ENCODE measurements at regions not wholly inside any gene's neighbourhood (a gene's known extent, or its start where the extent isn't known, plus 50 kb on each side); places are given as distances from the start of the nearest gene placed in this dataset.

DNA sequence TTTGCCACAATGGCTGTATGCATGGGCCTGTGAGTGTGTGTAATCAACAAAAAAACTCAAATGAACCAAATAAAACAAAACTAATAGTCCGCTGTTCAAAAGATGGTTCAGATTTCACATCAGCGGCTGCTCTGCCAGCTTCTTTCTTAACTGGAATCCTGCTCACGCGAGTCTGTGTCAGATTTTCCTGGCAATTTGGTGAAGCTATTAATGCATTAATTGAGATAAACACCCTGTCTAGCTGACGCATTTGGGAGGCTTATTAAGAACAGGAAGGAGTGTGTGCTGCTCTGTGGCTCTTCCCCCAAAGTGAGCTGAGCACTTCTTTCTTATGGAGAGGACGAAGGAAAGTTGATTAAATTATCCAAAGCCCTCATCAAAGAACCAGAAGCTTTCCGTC, 336.6 kb upstream of the MKI67 start:
- no peaks in the 10 kb centered on the region for H4K20me1 ChIP-seq
- H3K27me3 ChIP-seq, result peaks cover 15% of the 10 kb centered on the region

DNA sequence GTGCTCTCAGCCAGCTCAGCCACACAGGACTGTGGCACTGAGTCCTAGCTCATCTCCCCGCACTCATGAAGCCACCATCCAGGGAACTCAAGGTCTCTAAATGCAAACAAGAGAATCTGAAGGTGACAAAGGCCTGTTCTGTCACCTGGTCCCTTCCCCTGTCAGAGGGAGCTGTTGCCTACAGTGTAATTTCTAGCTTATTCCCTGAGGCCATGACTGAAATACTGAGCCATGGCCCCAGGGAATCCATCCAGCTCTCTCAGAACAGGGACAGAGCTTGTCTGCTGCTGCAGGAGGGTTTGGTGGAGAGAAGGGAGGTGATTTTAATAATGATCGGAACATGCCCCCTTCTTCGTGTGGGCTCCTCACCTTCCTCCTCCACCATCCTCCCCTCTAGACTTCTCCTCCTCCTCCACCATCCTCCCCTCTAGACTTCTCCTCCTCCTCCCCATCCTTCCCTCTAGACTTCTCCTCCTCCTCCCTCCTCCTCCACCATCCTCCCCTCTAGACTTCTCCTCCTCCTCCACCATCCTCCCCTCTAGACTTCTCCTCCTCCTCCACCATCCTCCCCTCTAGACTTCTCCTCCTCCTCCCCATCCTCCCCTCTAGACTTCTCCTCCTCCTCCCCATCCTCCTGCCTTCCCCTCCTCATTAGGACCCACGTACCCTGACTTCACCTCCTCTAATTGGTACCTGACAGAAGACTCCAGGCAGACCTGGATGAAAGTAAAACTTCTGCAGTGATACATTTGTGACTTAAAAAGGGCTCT, 338.0 kb upstream of the MKI67 start:
- Histone ChIP-seq H4K20me1 (no peaks in the 10 kb centered on the region), H3K27me3 (peaks cover 15% of the 10 kb centered on the region), H3K9ac (no peak overlapping the region), H3K4me2 (no peak overlapping the region), H3K27ac (no peak overlapping the region), H3K9me3 (peaks cover 4% of the 10 kb centered on the region), H3K4me1 (no peaks in the 10 kb centered on the region), H3K36me3 (no peaks in the 10 kb centered on the region), H3K4me3 (no peak overlapping the region)
- no peak for TF ChIP-seq Cebpa-rat (IDR thresholded peaks at IDR 0.05)

More for the DNA sequence above, 336.6 kb upstream of the MKI67 start:
- H3K27ac ChIP-seq, result no peak overlapping the region
- H3K4me1 ChIP-seq, result no peaks in the 10 kb centered on the region
- no peak overlapping the region for H3K4me3 ChIP-seq
- H3K4me2 ChIP-seq, result no peak overlapping the region
- peaks cover 4% of the 10 kb centered on the region for H3K9me3 ChIP-seq
- TF ChIP-seq Cebpa-rat (IDR thresholded peaks at IDR 0.05), result no peak
- H3K9ac ChIP-seq, result no peak overlapping the region
- H3K36me3 ChIP-seq, result no peaks in the 10 kb centered on the region

DNA sequence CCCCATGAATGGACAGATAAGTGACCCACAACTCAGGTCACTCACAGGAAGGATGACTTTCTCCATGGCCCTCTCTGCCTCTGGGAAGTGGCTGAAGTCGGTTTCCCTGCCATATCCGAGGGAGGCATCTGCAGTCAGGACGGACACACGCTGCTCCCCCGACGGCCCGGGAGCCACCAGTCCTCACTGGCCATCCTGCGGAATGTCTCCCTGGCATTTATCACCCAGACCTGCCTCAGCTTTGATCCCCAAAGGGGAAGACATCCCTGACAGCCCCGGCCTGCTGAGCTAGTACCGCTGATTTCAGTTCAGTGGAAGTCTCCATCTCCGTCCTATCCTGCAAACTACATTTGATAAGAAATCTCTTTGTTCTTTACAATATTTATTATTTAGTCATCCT, 339.5 kb upstream of the MKI67 start:
- no peak for TF ChIP-seq Cebpa-rat (IDR thresholded peaks at IDR 0.05)
- H3K27ac ChIP-seq, result no peak overlapping the region
- H3K36me3 ChIP-seq, result no peaks in the 10 kb centered on the region
- no peaks in the 10 kb centered on the region for H3K4me1 ChIP-seq
- H4K20me1 ChIP-seq, result no peaks in the 10 kb centered on the region
- H3K9me3 ChIP-seq, result peaks cover 11% of the 10 kb centered on the region
- no peak overlapping the region for H3K4me3 ChIP-seq
- H3K4me2 ChIP-seq, result no peak overlapping the region
- H3K9ac ChIP-seq, result no peak overlapping the region
- peaks cover 15% of the 10 kb centered on the region for H3K27me3 ChIP-seq

DNA sequence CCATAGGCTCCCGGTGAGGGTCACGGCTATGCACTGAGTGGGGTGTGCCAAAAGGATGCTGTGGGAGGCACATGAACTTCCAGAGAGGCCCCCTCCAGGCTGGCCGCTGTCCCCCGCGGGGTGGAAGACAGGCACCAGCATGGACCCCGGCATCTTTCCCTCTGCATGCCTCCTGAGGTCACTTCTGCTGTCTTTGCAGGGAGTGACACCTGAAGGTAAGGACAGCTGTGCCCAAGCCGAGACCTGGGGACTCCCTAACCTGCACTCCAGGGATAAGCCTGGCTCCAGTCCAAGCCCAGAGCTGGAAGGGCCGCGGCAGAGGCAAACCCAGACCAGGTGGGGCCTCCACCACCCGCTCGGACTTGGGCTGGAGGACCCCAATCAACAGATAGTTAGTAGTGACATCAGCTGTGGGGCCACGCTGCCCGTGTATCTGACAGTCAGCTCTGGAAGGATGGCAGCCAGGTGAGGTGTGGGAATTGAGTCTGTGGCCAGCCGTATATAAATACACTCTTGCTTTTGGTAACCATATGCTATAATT, 340.7 kb upstream of the MKI67 start:
- TF ChIP-seq Cebpa-rat (IDR thresholded peaks at IDR 0.05), result no peak
- Histone ChIP-seq H3K27me3 (peaks cover 15% of the 10 kb centered on the region), H3K9ac (no peak overlapping the region), H3K9me3 (peaks cover 11% of the 10 kb centered on the region), H3K4me1 (no peaks in the 10 kb centered on the region), H3K4me3 (no peak overlapping the region), H3K27ac (no peak overlapping the region), H3K4me2 (no peak overlapping the region), H3K36me3 (no peaks in the 10 kb centered on the region), H4K20me1 (no peaks in the 10 kb centered on the region)

DNA sequence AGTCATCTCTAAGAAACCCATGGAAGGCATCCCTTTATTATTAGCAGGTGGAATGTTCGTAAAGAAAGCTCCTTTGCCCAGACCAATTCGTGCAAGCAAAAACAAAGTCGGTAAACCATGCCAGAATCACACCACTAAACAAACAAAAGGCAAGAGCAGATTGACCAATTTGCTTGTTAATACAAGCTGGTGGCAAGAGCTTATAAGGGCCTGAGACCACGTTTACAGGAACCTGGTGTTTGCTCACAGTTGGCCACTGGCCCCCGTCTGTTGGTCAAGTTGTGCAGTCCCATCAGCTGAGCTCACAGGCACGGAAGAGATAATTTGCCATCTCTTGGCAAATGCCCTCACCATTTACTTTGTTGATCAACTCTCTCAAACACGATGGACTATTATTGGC, 342.2 kb upstream of the MKI67 start:
- no peak overlapping the region for H3K27ac ChIP-seq
- H3K4me2 ChIP-seq, result no peak overlapping the region
- H3K27me3 ChIP-seq, result peaks cover 15% of the 10 kb centered on the region
- H4K20me1 ChIP-seq, result no peaks in the 10 kb centered on the region
- H3K4me1 ChIP-seq, result no peaks in the 10 kb centered on the region
- H3K9me3 ChIP-seq, result peaks cover 11% of the 10 kb centered on the region
- TF ChIP-seq Cebpa-rat (IDR thresholded peaks at IDR 0.05), result no peak
- no peak overlapping the region for H3K9ac ChIP-seq
- H3K36me3 ChIP-seq, result no peaks in the 10 kb centered on the region
- H3K4me3 ChIP-seq, result no peak overlapping the region

DNA sequence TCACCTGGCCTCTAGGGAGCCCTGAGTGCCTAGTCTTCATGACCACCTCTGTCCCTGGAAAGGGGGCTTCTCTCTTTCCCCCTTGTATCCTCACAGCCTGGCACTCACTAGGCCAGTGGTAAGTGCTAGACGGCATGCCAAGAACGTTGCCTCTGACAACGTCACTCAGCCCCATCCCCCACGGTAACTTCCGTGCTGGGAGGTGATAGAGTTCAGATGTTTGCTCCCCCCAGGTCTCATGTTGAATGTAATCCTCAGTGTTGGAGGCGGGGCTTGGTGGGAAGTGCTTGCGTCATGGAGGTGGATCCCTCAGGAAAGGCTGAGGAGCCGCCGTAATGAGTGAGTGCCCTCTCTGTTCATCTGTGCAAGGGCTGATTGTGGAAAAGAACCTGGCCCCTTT, 343.3 kb upstream of the MKI67 start:
- Histone ChIP-seq H3K27me3 (peaks cover 5% of the 10 kb centered on the region), H3K4me1 (no peaks in the 10 kb centered on the region), H3K36me3 (no peaks in the 10 kb centered on the region), H3K27ac (no peak overlapping the region), H3K4me2 (no peak overlapping the region), H3K9me3 (peaks cover 8% of the 10 kb centered on the region), H3K9ac (no peak overlapping the region), H3K4me3 (no peak overlapping the region), H4K20me1 (no peaks in the 10 kb centered on the region)
- TF ChIP-seq Cebpa-rat (IDR thresholded peaks at IDR 0.05), result no peak

DNA sequence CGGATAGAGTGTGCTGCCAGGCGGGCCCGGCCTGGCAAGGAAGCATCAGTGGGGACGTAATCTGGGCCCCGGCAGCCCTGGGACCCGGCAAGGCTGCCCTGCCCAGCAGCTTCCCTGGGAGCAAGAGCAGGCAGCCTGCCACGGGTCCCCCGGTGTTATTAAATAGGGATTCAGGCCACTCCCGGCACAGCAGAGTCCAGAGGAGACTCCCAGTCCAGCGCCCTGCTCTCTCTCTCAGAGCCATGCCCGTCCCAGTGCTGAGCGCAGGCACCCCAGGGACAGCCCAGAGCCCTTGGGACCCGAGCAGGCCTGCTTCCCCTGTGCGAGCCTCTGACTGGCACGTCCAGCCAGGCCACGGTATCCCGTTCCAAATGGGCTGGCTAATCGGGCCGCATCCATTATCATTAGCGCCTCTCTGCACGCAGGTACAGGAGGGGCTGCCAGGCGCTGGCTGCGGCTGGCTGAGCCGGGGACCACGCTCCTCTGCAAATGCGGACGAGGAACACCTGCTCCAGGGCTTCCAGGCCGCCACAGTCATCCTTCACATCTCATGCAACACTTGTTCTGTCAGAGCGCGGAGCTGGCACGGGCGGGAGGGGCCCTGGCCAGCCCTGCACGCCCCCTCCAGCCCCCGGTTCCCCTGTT, 344.2 kb upstream of the MKI67 start:
- Histone ChIP-seq H3K27me3 (no peaks in the 10 kb centered on the region), H3K4me3 (no peak overlapping the region), H4K20me1 (no peaks in the 10 kb centered on the region), H3K36me3 (no peaks in the 10 kb centered on the region), H3K4me2 (no peak overlapping the region), H3K9me3 (peaks cover 7% of the 10 kb centered on the region), H3K9ac (no peak overlapping the region), H3K27ac (no peak overlapping the region), H3K4me1 (no peaks in the 10 kb centered on the region)
- TF ChIP-seq Cebpa-rat (IDR thresholded peaks at IDR 0.05), result no peak

DNA sequence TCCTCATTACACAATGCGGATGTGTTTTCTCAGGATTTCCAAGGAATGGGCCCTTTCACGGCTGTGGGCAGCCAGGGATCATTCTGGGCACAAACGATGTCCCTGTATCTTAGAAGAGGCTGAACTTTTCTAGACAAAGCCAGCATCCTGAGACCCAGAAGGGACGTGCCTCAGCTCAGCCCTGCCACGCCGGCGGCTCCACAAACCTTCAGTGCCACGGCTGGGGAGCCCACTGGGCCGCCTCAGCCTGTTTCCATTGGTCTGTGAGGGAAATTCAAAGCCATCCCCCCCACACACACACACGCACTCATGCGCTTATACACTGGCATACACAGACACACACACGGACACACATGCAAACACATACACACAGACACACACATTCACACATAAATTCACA, 344.9 kb upstream of the MKI67 start:
- no peaks in the 10 kb centered on the region for H3K27me3 ChIP-seq
- TF ChIP-seq Cebpa-rat (IDR thresholded peaks at IDR 0.05), result no peak

DNA sequence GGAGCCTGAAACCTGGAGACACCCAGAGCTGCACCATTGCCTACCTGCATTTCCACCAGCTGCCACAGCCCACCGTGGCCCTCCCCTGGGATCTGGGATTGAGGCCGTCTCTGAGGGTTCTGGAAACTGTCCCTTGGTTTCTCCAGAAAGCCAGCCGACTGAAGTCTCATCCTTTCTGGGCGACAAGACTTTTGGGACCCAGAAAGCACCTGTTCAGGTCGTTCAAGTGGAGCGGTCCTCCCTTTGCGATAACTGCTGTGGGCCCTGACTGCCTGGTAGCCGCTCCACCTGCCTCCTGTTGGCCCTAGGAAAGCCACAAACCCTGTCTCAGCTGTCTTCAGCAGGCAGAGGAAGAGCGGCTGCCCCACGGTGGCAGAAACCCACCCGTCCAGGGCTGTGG, 346.0 kb upstream of the MKI67 start:
- no peak overlapping the region for H3K4me3 ChIP-seq
- no peaks in the 10 kb centered on the region for H4K20me1 ChIP-seq
- no peak overlapping the region for H3K9ac ChIP-seq
- H3K27me3 ChIP-seq, result no peaks in the 10 kb centered on the region
- no peak overlapping the region for H3K27ac ChIP-seq
- TF ChIP-seq Cebpa-rat (IDR thresholded peaks at IDR 0.05), result no peak
- no peak overlapping the region for H3K4me2 ChIP-seq
- no peaks in the 10 kb centered on the region for H3K4me1 ChIP-seq
- H3K36me3 ChIP-seq, result no peaks in the 10 kb centered on the region
- H3K9me3 ChIP-seq, result peaks cover 7% of the 10 kb centered on the region

More for the DNA sequence above, 344.9 kb upstream of the MKI67 start:
- H3K4me1 ChIP-seq, result no peaks in the 10 kb centered on the region
- no peaks in the 10 kb centered on the region for H3K36me3 ChIP-seq
- no peaks in the 10 kb centered on the region for H4K20me1 ChIP-seq
- H3K9ac ChIP-seq, result no peak overlapping the region
- no peak overlapping the region for H3K4me3 ChIP-seq
- H3K9me3 ChIP-seq, result peaks cover 7% of the 10 kb centered on the region
- no peak overlapping the region for H3K27ac ChIP-seq
- H3K4me2 ChIP-seq, result no peak overlapping the region

DNA sequence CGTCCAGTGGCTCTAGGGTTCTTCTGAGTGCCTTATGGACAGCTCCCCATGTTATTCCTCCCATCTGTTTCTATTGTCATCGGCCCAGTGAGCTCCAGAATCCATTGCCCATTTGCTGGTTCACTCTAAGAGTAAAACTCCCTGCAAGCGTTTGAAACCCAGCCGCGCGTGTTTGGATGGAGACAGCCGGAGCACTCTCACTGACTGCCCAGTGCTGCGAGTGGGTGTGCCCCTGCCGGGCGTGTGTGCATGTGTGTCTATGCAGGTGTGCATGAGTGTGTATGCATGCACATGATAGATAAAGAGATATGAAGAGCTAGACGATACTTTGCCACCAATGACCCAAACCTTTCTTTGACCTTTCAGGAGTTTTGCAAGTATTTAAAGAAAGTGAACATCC, 347.2 kb upstream of the MKI67 start:
- Histone ChIP-seq H4K20me1 (no peaks in the 10 kb centered on the region), H3K9ac (no peak overlapping the region), H3K9me3 (peaks cover 7% of the 10 kb centered on the region)

More for the DNA sequence above, 347.2 kb upstream of the MKI67 start:
- Histone ChIP-seq H3K27me3 (no peaks in the 10 kb centered on the region), H3K27ac (no peak overlapping the region), H3K4me3 (no peak overlapping the region), H3K4me1 (no peaks in the 10 kb centered on the region), H3K36me3 (no peaks in the 10 kb centered on the region), H3K4me2 (no peak overlapping the region)
- TF ChIP-seq Cebpa-rat (IDR thresholded peaks at IDR 0.05), result no peak
